Dermis blood vessel endothelial cell (primary cell): ENCODE measurements at regions not wholly inside any gene's neighbourhood (a gene's known extent, or its start where the extent isn't known, plus 50 kb on each side); places are given as distances from the start of the nearest gene placed in this dataset.

Experiments used
- DNase-seq: peaks from one replicate; pipeline ENCODE4 v3.0.0; 2010

DNA sequence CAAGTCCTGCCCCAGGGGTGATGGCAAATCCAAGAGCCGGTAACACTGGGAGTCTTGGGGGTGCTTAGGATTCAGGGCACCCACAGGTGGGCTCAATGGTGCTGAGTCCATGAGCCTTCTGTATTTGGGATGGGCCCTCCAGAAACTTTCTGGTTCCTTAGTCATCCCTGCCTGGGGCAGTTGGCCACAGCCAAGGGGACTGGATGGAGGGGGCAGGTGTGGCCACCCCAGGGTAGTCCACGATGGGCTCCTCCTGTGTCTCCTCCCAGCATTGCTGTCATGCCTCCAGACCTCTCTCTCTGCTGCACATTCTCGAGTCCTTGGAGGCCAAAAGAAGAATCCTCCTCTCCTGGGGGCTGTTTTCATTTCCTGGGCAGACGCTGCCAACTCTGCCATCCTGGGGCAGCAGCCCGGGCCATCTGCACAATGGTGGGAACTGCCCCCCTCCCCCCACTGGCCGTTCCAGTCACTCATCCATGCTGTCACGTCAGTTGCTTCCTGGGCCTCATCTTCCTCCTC is 158.0 kb upstream of the TWIST2 start:
- no peak for DNase-seq

DNA sequence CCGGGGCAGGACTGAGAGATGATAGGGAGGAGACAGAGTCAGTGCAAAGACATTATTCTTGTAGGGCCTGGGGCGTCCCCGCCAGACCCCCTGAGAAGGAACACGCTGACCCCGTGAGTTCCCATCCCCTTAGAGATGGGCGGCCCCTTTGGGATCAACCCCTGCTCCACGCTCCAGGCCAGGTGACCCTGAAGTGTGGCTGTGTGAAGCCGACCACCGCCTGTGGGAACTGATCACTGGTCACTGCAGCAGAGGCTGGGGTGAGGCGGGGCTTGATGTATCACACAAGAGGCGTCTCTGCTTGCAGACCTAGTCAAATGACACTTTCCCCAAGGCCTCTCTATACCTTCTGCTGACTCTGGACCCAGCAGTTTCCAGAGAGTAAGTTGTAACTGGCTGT is 157.4 kb upstream of the TWIST2 start:
- no peak for DNase-seq

DNA sequence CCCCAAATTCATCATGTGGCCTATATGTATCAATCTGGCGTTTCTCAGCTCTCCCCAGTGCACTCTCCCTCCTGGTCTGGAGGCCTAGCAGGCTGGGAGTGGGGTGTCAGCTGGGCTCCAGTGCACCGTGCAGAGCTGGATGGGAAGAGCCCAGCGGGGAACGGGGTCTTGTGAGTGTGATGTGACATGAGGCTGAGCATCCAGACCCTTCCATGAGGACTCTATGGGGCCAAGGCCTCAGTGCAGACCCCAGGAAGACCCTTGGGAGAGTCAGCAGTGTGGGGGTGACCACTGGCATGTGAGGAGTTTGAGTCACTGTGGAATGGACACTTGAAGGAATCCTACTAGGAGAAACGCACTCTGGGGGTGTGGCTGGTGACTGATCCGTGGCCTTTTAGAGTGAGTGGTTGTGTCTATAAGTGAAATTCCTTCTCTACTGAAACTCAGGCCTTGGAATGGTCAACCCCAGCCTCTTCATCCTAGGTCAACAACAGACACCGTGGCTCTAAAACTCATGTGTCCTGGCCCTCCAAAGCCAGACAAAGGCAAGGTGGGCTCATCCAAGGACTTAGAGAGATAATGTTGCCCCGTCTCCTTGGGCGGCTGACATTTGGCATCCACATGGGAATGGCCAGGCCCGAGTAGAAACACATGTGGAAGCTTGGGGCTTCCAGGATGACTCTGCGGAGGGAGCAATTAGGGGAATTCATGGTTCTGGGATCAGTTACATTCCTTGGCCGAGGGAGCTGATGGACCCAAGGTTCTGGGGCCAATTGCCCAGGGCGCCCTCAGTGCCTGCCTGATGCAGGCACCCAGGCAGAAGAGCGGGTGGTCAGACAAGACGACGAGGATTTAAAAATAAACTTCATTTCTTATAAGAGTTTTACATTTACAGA is 156.0 kb upstream of the TWIST2 start:
- DNase-seq, result no peak

DNA sequence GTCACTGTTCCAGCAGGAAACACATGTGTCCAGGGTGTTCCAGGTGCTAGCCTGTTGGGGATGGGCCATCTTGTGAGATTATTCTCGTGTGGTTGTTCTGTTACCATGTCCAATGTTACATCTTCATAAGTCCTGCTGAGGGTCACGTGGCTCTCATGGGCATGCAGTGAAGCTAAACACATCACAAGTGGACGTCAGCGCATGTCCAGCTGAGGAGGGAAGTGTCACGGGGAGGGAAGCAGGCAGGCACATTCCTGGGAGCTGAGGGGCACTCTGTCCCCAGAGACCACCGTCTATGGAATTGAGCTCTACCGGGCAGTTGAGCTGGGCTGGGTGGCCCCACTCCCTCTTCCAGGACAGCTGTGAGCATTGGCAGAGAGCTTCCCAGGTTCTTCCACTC is 155.3 kb upstream of the TWIST2 start:
- no peak for DNase-seq

DNA sequence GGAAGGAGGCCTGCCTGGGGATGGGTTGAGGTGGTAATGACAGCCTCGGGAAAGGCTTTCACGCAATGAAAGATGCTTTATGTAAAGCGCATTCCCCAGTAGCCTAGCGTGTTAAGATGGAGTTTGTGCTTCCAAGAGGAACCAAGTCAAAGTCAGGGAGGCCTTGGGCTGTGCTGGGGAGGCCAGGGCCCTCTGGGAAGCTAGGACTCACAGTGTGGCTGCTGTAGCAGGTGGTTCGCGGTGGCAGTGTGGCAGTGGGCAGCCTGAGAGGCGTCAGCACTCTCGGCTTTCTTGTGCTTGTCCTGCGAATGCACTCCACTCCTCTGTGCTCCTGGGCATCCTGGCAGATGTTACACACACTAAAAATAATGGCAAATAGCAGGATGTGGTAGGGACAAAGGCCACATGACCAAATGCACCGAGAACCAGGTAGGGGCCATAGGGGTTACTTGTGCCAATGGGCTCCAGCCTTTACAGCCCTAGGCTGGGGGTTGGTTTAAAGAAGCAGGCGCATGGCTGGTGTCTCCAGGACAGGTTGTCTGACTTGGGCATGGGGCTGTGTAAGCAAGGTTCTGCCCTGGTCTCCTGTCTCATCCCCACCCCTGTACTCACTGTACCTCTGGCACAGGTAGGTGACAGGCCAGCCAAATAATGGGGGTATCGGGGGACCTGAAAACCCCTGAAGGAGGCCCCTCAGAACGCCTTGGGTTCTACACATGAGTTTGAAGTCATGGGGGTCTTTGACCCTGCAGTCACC is 154.4 kb upstream of the TWIST2 start:
- no peak for DNase-seq

DNA sequence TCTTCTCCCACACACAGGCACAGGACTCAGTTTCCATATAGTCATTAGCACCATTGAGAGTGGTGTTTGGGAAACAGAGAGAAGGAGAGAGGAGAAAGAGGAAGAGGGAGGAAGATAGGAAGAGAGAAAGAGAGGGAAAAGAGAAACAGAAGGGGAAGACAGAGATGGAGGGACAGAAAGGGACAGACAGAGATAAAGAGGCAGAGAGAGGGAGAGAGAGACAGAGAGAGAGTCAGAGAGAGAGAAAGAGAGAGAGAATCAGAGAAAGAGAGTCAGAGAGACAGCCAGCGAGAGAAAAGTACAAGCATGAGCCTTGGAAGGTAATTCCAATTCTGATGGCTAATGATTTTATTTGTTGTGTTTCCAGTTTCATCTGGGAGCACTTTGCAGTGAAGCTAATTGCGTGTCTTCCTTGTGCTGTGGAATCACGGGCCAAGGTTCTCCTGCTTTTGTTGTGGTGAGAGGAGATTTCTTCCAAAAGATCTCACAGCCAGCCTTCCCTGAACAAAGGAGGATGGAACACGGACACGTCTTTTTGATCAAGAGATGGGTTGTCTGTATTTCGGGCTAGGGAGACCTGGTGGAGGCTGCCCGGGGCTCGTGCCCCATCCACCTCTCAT is 153.6 kb upstream of the TWIST2 start:
- DNase-seq, result no peak

DNA sequence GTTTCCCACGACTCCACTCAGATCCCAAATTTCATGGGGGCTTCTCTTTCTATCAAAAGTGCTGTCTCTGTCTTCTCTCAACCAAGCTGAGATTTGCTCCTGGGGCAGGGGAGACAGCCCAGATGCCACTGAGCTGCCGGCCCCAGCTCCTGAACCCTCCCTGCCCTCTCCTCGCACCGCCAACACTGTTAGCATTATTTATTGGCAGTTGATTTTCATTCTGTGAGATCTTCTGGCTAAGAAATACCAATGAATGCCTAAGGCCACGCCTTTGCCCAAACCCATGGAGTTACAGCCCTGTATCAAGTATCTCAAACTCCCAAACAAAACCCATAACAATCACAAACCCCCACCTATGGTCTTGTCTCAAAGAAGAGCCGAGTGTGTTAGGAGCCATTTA is 153.0 kb upstream of the TWIST2 start:
- no peak for DNase-seq

DNA sequence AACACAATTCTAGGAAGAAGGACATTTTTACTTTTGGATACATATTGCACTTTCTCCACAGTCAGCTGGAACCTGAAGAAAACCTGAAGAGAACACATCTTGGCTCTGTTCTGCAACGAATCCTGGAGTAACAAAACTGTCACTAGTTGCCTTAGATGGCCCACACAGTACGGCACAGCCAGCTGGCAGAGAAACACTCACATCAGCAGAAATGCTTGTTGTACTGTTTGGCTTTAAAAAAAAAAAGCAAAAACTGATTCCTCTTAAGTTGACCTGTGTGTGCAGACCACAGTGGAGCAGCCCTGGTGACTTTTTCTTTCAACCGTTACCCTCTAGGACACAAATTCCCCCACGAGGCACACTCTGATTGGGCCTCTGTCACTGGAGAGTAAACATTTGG is 152.3 kb upstream of the TWIST2 start:
- DNase-seq, result no peak

DNA sequence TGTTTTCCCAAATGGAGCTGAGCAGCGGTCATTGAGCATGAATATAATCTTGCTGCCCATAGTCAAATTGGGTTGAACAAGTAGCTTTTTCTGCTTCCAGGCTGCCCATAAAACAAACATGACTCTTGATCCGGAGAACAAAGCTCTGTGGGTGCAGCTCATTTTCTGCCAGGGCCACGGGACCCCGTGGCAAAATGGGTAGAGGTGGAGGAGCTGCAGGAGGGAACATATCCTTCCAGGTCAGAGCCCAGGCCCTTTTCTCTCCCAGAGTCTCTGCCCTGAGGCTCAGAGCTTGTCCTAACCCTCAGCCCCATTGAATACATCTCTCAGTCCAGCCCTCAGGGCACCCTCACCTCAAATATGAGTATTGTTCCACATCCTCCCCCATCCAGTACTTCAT is 151.6 kb upstream of the TWIST2 start:
- no peak for DNase-seq

DNA sequence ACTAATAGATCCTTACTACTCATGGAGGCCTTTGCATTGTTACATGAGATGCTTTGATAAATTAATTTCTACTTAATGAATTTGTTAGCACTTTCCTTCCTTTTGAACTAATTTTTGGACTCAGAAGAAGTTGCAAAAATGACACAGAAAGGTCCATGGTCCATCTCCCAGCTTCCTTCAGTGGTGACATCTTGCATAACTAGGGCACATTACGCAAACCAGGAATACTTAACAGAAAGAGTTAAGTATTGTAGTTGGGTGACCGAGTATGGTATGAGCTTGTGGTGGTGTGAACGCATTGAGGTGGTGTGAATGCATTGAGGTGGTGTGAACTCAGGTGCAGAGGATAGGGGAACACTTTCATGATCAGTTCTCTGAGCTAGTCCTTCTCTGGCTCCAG is 151.1 kb upstream of the TWIST2 start:
- no peak for DNase-seq

DNA sequence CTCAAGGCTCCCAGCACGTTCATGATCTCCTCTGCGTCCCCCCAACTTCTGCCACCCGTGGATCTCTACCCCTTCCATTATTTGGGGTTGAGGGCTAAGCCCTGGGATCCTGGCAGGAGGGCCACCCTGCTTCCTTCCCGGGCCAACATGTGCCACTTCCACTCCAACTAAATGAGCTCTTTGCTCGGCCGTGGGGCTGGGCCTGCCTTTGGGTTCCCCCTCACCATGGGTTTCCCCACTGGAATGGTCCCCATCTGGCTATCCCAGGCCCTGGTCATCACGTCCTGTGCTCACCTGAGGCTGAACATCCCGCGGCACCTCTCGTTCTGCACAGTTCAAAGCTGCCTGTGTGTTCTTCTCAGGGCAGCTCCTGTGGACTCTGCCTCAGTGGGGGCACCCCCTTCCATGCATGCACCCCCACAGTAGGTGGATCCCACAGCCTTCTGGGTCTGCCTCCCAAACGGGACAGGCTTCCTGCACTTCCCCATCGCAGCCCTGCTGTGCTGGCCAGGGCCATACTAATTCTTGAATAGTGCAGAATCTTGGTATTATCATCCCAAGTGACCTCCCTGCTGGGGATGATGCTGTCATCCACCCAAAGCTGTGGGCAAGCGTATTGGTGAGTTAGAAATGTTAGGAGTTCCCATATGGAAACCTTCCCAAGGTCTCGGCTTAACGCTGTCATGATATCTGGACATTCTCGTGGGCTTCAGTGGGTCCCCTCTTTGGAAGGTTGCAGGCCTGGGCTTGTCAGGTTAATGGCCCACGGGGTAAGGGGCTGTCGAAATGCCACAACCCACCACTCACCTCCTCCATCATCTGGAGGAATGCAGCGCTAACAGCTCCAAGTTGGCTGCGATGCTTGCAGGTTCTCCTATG is 150.5 kb upstream of the TWIST2 start:
- no peak for DNase-seq

DNA sequence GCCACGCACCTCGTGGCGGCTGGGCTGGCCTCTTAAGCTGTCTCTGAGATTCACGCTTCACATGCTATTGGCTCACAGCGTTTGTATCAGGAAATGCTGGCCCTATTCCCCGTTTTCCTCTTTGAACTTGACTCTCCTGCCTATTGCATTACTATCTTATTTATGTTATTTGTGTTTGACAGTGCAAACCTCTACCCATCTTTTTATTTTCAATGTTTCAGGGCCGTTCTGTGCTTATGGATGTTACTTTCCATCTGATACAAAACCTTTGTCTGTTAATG is 149.9 kb upstream of the TWIST2 start:
- no peak for DNase-seq

DNA sequence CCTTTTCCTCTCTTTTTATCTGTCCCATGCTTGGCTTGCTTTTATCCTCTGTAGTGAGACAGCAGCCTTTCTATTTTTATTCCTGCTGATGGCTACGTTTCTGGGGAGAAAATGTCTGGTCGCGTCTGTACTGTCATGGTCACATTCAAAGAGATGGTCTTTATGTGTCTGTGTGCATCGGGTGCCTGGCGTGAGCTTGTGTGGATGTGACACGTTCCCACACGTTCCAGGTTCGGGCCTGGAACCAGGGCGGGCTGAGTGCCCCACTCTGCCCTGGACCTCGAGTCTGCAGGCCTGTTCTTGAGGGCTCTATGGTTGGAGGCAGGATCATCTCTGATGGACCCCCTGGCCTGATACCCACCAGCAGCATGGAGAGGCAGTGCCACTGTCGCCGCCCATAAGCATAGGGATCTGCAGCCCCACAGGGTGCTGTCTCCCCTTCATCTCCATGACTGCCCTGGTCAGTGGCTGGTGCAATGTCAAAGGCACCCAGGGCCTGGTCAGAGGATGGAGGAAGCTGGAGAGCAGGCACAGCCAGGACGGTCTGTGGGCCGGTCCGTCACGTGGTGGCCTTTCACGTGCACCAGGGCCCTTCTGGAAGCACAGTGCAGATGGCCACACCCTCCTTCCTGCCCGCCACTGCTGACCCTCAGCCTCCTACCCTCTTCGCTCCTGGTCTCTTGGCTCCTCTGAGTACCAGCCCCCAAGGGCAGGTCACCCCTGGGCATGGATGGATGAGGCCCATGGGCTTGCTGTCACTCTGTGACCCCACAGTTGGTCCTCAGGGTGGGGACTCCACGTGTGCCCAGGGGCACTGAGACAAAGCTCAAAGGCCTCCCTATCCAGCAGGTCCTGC is 149.2 kb upstream of the TWIST2 start:
- DNase-seq, result no peak

DNA sequence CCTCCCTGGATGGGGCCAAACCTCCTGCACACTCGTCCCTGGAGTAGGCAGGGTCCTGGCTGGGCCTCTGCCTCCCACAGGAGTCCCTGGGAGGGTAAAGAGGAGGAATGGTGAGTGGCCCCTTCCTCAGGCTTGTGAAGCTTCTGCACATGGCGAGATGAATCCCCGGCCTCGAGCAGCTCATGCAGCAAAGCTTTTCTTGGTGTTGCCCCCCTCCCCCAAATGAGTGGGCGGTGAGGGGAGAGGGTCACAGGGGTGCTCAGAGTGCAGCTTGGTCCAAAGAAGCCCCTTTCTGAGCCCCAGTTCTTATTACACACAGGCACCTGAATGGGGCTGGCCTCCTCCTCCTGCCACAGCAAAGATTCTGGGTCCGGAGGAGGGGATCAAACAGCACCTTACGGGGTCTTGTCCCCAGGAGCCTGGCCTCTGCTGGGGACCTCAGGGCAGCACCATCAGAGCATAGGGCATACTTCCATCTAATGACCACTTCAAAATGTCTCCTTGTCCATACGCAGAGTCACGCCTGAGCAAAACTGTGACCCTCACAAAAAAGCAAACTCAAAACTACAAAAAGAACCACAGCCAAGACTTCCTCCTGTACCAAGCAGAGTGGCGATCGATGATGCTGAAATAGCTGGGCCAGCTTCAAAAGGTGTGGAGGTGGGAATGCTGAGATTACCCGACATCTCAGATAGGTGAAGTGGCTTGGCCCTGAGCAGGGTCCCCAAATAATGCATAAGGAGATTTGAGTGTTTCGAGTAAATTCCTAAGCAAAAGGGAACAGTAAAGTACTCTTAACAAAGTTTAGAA is 148.4 kb upstream of the TWIST2 start:
- no peak for DNase-seq

DNA sequence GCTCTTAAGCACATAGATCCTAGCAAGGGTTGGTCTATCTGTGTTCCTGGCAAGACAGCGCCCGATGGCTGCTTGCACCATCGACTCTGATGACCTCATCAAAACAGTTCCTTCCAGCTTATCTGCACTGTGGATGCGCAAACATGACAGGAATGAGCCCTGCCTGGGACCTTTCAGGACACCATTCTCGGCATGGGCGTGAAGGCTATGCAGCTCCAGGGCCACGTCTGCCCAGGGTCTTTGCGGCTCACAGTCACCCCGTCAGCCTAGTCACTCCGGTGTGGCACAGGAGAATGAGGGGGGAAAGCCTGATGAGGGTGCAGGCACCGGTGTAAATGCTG is 147.8 kb upstream of the TWIST2 start:
- DNase-seq, result no peak

DNA sequence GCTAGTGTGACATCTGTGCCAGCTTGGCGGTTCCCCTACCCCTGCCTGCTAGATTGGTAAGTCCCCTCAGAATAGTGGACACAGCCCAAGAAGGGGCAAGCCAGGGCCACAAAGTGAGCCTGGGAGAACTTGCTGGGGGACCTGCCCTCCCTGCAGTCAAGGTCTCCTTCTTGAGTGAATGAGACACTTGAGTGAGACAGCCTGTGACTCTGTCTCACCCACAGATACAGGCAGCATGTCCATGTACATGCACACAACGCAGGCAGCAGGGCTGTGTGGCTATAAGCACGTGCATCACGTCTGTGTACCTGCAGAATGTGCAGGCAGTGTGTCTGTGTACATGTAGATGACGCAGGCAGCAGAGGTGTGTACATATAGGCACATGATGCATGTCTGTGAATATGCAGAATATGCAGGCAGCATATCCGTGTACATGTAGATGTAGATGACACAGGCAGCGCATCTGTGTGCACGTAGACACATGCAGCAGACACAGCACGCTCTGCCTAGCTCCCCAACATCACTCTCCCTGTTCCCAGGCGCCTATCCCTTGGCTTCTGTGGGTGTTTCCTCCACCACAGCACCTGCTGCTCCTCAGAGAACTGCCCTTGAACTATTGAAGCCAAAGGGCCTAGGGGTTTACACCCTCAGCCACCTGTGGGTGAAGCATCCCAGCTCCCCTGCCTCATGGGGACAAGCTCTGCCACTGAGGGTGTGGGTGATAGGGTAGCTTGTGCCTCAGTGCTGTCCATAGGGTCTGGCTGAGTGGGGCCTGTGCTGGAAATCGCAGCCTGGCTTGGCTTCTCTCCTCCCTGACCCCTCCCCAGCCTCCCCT is 147.2 kb upstream of the TWIST2 start:
- DNase-seq, result no peak

DNA sequence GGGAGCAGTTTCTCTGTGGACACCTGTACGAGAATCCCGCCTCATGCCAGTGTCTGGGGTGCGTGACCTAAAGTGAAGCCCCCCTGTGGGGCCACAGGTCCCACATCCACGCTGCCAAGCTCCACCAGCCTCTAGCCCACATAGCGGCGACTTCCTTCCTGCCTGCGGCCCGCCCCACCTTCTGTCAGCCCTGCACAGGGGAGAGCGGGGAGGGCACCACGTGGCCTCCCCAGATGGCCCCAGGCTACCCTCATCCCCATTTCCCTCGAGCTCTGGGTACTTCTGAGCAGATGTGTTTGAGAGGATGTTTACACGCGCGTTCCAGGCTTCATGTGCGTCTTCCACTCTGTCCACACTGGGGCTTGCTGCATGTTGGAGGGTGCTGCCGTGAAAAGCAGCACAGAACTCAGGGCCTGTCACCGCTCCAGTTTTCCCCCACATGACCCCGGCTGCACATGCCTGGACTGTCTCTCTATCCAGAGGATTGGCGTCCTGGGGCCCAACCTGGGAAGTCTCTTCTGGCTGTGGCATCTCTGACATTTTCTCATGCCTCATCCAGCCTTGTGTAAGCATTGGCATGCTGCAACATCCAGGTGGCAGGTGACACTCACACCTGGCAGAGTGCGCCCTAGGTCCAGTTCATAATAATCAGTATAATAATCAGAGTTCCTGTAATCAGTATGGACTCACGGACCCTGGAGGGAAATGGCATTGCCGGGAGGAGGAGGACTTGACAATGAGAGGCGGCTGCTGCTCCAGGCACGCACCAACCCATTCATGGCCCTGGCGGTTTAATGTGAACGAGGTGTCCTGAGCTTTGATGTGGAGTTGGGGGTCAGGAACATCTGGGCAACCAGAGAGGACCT is 146.3 kb upstream of the TWIST2 start:
- no peak for DNase-seq

DNA sequence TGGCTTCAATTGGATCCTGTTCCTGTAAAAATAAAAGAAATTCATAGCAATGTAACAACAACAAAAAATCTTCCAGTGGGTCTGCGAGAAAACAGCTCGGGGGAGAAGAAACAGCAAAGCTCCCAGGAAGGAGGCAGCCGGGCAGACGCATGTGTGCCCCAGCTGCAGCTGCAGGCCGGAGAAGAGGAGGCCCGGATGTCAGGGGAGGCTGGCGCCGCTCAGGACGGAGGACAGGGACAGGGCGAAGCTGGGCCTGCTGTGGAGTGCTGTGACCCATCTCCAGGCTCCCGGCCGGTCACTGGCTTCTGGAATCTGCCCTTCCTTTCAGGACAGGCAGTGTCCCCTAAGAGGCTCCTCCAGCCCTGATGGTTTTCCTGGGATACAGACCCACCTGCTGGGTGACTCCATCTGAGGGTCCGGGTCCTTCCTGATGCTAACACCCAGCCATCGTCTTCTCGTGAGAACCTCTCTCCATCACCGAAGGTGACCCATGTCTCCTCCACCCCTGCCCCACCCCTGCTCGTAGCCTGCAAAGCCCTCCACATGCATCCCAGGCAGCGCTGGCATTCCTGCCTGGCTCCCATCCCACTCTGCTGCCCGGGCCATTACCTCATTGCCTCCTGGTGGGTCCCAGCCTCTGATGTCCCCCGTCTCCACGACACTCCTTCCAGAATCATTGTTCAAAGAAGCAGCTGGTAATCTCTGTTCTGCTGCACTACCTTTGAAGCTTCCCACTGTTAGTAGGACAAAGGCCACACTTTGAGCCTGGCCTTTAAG is 145.4 kb upstream of the TWIST2 start:
- no peak for DNase-seq
